DND-41 (cell line): ENCODE measurements at regions not wholly inside any gene's neighbourhood (a gene's known extent, or its start where the extent isn't known, plus 50 kb on each side); places are given as distances from the start of the nearest gene placed in this dataset.

Experiments
- CTCF ChIP-seq: IDR thresholded peaks from 2 replicates; pipeline ENCODE4 v1.5.1; 2012; ENCODE audit warnings: borderline replicate concordance, low read length, moderate library complexity, mild to moderate bottlenecking; ENCODE audit not compliant: poor library complexity, severe bottlenecking; ENCODE audit errors: extremely low read depth
- EZH2 ChIP-seq: IDR thresholded peaks from 3 replicates; pipeline ENCODE4 v1.6.1; 2012; ENCODE audit warnings: borderline replicate concordance, low read depth, mild to moderate bottlenecking, moderate library complexity, low read length, inconsistent platforms; ENCODE audit not compliant: severe bottlenecking

GRCh38 chr11:37323843-37324242, 725.8 kb upstream of the RAG2 start:
- TF ChIP-seq EZH2: no peak
- TF ChIP-seq CTCF: no peak
